ENCODE measurements at regions not wholly inside any gene's neighbourhood (a gene's known extent, or its start where the extent isn't known, plus 50 kb on each side); places are given as distances from the start of the nearest gene placed in this dataset.
A peak's percentile ranks its signal among the peaks of the same experiment; 100 is the strongest.

DNA sequence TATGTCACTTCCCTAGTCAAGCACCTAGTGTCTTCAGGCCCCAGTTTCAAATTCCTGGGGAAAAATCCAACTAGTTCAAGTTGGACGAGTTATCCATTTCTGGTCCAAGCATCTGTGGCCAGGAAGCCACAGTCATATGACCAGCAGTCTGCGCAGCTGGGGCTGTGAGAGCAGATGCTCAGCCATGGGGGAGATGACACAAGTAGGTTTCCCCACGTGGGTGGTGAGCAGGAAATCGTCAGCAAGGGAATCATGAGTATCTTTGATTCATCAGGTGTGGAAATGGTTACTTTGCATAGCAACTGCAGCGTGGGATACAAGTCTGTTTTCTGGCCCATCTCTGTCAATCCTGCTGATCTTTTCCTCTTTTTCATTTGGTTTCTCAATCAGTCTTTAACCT lies 185.3 kb downstream of the C11orf91 start:
- peak overlapping the region; percentile 48 for H3K27ac ChIP-seq (ENCODE audit: low read depth, low read length, poor library complexity, severe bottlenecking)
- intact Hi-C loops (cut with micrococcal nuclease; ENCODE audit: unreplicated experiment) = no loop called here
- H3K9me2 ChIP-seq (ENCODE audit: insufficient read depth, low read length) = no peaks in the 10 kb centered on the region
- no peaks in the 10 kb centered on the region for H3K9me3 ChIP-seq (ENCODE audit: low read length)
- H3K4me1 ChIP-seq (ENCODE audit: insufficient read depth, low read length, poor library complexity, severe bottlenecking) = peaks cover 32% of the 10 kb centered on the region
- H4K20me1 ChIP-seq (ENCODE audit: insufficient read depth, low read length) = no peaks in the 10 kb centered on the region
- H2AFZ ChIP-seq (ENCODE audit: low read length) = peak overlapping the region; percentile 15; the same call in 1 of the 2 replicates
- peak; percentile 72 for DNase-seq (ENCODE audit: low spot score)
- peaks cover 37% of the 10 kb centered on the region for H3K36me3 ChIP-seq (ENCODE audit: insufficient read depth, low read length)
- H3K4me2 ChIP-seq (ENCODE audit: low read length) = peak overlapping the region; percentile 55
- peaks cover 19% of the 10 kb centered on the region; the same call in 1 of the 2 replicates for H3K79me2 ChIP-seq (ENCODE audit: insufficient read depth, low read depth, low read length)
- peak overlapping the region; percentile 23 for H3K4me3 ChIP-seq (ENCODE audit: low read depth, low read length, poor library complexity, severe bottlenecking)
- no TSS peak for BruUV-seq (replicated peaks)
- ChIA-PET POLR2A (interaction anchor here (0.5 to 0.6 kb wide), 3 partner anchors 9 to 110 kb away, joined by 3 to 5 read pairs (median 4); no protein-coding TSS in a partner anchor), CTCF (ENCODE audit: unreplicated experiment) (no interaction called here)
- no peak for TF ChIP-seq EZH2phosphoT487 (IDR thresholded peaks at IDR 0.05; ENCODE audit: borderline replicate concordance, low read depth, low read length)
- TF ChIP-seq CTCF (conservative IDR thresholded peaks at IDR 0.05; ENCODE audit: low read length) = no peak

DNA sequence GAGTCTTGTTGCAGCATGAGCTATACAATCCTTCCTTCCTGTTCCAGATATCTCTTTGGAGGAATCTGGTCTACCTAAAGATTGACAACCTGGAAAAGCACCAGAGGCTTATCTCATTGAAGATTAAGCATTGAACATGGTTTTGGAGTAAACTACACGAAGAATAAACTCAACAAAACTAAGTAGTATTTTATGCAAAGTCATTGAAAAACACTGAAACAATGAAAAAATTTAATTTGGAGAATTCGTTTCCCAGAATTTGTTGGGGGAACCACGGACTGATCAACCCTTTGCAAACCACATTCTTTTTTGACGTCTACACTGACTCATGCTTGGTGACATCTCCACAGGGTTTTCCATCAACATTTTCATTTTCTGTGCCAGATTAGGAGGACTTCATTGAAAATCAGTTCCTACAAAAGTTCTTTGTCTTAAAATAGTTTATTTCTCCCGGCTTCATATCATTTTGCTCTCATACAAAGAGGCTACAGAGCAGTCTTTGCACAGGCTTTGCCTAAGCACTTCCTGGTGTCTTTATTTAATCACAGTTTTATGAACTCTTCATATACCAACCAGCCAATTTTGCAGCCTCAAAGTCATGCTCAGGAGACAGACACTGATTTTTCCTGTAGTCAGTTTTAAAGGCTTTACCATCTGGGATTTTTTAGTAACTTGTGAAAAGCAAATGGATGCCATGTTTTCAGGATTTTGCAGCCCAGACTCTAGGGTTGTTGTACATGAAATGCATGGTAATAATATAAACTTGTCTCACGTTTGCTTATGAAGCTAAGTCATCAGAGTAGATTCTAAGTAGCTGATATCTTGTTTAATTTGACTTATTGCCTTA lies 186.3 kb downstream of the C11orf91 start:
- H3K9me3 ChIP-seq (ENCODE audit: low read length) = no peaks in the 10 kb centered on the region
- peak overlapping the region; percentile 48 for H3K27ac ChIP-seq (ENCODE audit: low read depth, low read length, poor library complexity, severe bottlenecking)
- no peak overlapping the region; the same call in 1 of the 2 replicates for H2AFZ ChIP-seq (ENCODE audit: low read length)
- CTCF ChIA-PET (ENCODE audit: unreplicated experiment) = no interaction called here
- DNase-seq (ENCODE audit: low spot score) = no peak
- peaks cover 16% of the 10 kb centered on the region; the same call in 1 of the 2 replicates for H3K79me2 ChIP-seq (ENCODE audit: insufficient read depth, low read depth, low read length)
- peak overlapping the region; percentile 55; the same call in 1 of the 2 replicates for H3K4me2 ChIP-seq (ENCODE audit: low read length)
- peaks cover 28% of the 10 kb centered on the region for H3K4me1 ChIP-seq (ENCODE audit: insufficient read depth, low read length, poor library complexity, severe bottlenecking)
- TF ChIP-seq CTCF (conservative IDR thresholded peaks at IDR 0.05; ENCODE audit: low read length) (no peak), EZH2phosphoT487 (IDR thresholded peaks at IDR 0.05; ENCODE audit: borderline replicate concordance, low read depth, low read length) (no peak)
- H3K36me3 ChIP-seq (ENCODE audit: insufficient read depth, low read length) = peaks cover 37% of the 10 kb centered on the region
- intact Hi-C loops (cut with micrococcal nuclease; ENCODE audit: unreplicated experiment) = no loop called here
- POLR2A ChIA-PET = interaction anchor here (0.5 to 1.5 kb wide), 4 partner anchors 8 to 105 kb away, joined by 3 to 4 read pairs (median 4); no protein-coding TSS in a partner anchor
- H3K4me3 ChIP-seq (ENCODE audit: low read depth, low read length, poor library complexity, severe bottlenecking) = no peak overlapping the region
- BruUV-seq (replicated peaks) = no TSS peak
- no peaks in the 10 kb centered on the region for H3K9me2 ChIP-seq (ENCODE audit: insufficient read depth, low read length)
- no peaks in the 10 kb centered on the region for H4K20me1 ChIP-seq (ENCODE audit: insufficient read depth, low read length)

GRCh38 chr11:33509632-33510031 lies 191.0 kb downstream of the C11orf91 start:
- TF ChIP-seq EZH2phosphoT487 (IDR thresholded peaks at IDR 0.05; ENCODE audit: borderline replicate concordance, low read depth, low read length) (no peak), CTCF (conservative IDR thresholded peaks at IDR 0.05; ENCODE audit: low read length) (no peak)
- Histone ChIP-seq H3K27ac (ENCODE audit: low read depth, low read length, poor library complexity, severe bottlenecking) (no peak overlapping the region), H3K36me3 (ENCODE audit: insufficient read depth, low read length) (peaks cover 19% of the 10 kb centered on the region), H3K9me2 (ENCODE audit: insufficient read depth, low read length) (no peaks in the 10 kb centered on the region), H3K79me2 (ENCODE audit: insufficient read depth, low read depth, low read length) (peaks cover 10% of the 10 kb centered on the region; the same call in 1 of the 2 replicates), H3K4me1 (ENCODE audit: insufficient read depth, low read length, poor library complexity, severe bottlenecking) (peaks cover 10% of the 10 kb centered on the region), H4K20me1 (ENCODE audit: insufficient read depth, low read length) (no peaks in the 10 kb centered on the region), H3K4me3 (ENCODE audit: low read depth, low read length, poor library complexity, severe bottlenecking) (no peak overlapping the region), H2AFZ (ENCODE audit: low read length) (no peak overlapping the region), H3K9me3 (ENCODE audit: low read length) (no peaks in the 10 kb centered on the region), H3K4me2 (ENCODE audit: low read length) (no peak overlapping the region)
- ChIA-PET POLR2A (interaction anchor here (0.7 kb wide), 1 partner anchor 281 kb away, joined by 3 read pairs; no protein-coding TSS in a partner anchor), CTCF (ENCODE audit: unreplicated experiment) (no interaction called here)
- intact Hi-C loops (cut with micrococcal nuclease; ENCODE audit: unreplicated experiment) = no loop called here
- BruUV-seq (replicated peaks) = no TSS peak
- DNase-seq (ENCODE audit: low spot score) = no peak

All from OCI-LY7 (cell line).